ENCODE measurements at regions not wholly inside any gene's neighbourhood (a gene's known extent, or its start where the extent isn't known, plus 50 kb on each side); places are given as distances from the start of the nearest gene placed in this dataset.

- Mint-ChIP-seq H3K9me3 (ENCODE audit: insufficient read depth) (no peaks in the 10 kb centered on the region), H3K4me1 (no peaks in the 10 kb centered on the region), H3K27ac (no peak overlapping the region), H3K27me3 (no peaks in the 10 kb centered on the region), H3K4me3 (no peak overlapping the region)
- Histone ChIP-seq H3K27ac (ENCODE audit: low read length in 2 of 2) (no peak overlapping the region), H3K4me1 (ENCODE audit: control insufficient read depth in 2 of 2, insufficient read depth in 2 of 2, low read length in 2 of 2) (no peaks in the 10 kb centered on the region), H3K4me2 (replicated peaks; ENCODE audit: low read depth, low read length, poor library complexity, severe bottlenecking) (no peak overlapping the region), H3K9me3 (ENCODE audit: control extremely low read depth in 1 of 3, control insufficient read depth in 2 of 3, insufficient read depth in 1 of 3, low read length in 2 of 3) (peaks cover 0 to 1% (median 0%) of the 10 kb centered on the region in 3 donors), H3K27me3 (replicated peaks in 1 of 4; ENCODE audit: control extremely low read depth in 1 of 4, control insufficient read depth in 3 of 4, insufficient read depth in 4 of 4, low read length in 3 of 4) (no peaks in the 10 kb centered on the region), H2AFZ (ENCODE audit: insufficient read depth, low read depth, low read length, poor library complexity, severe bottlenecking) (no peak overlapping the region), H3K9ac (ENCODE audit: low read length) (no peak overlapping the region), H3K4me3 (ENCODE audit: control extremely low read depth in 1 of 5, extremely low read depth in 1 of 5, insufficient read depth in 1 of 5, low read depth in 2 of 5, low read length in 4 of 5) (no peak overlapping the region), H3K36me3 (replicated peaks in 1 of 2; ENCODE audit: control extremely low read depth in 1 of 2, control insufficient read depth in 1 of 2, extremely low read depth in 1 of 2, insufficient read depth in 2 of 2, low read length in 1 of 2) (no peaks in the 10 kb centered on the region), H4K20me1 (ENCODE audit: control insufficient read depth, insufficient read depth, low read length, poor library complexity, severe bottlenecking) (no peaks in the 10 kb centered on the region), H3K79me2 (ENCODE audit: control insufficient read depth, insufficient read depth, low read length) (no peaks in the 10 kb centered on the region)
- ChIA-PET POLR2A (no interaction called here), CTCF (no interaction called here)
- TF ChIP-seq EZH2 (IDR thresholded peaks at IDR 0.05; ENCODE audit: borderline replicate concordance, insufficient read depth, low read depth, low read length, poor library complexity, severe bottlenecking), result no peak
- TF ChIP-seq, protein P1, sequence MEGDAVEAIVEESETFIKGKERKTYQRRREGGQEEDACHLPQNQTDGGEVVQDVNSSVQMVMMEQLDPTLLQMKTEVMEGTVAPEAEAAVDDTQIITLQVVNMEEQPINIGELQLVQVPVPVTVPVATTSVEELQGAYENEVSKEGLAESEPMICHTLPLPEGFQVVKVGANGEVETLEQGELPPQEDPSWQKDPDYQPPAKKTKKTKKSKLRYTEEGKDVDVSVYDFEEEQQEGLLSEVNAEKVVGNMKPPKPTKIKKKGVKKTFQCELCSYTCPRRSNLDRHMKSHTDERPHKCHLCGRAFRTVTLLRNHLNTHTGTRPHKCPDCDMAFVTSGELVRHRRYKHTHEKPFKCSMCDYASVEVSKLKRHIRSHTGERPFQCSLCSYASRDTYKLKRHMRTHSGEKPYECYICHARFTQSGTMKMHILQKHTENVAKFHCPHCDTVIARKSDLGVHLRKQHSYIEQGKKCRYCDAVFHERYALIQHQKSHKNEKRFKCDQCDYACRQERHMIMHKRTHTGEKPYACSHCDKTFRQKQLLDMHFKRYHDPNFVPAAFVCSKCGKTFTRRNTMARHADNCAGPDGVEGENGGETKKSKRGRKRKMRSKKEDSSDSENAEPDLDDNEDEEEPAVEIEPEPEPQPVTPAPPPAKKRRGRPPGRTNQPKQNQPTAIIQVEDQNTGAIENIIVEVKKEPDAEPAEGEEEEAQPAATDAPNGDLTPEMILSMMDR (IDR thresholded peaks at IDR 0.05), result no peak
- DNase-seq (no peak), ATAC-seq (ENCODE audit: low read depth) (no peak)
- no CpG with 5 or more reads among the region's 5 CpGs for WGBS (ENCODE audit: insufficient coverage)
- intact Hi-C loops (cut with micrococcal nuclease), result no loop called here
Observed at GRCh38 chr2:192697880-192698279, 503.1 kb upstream of the TMEFF2 start.

DNA sequence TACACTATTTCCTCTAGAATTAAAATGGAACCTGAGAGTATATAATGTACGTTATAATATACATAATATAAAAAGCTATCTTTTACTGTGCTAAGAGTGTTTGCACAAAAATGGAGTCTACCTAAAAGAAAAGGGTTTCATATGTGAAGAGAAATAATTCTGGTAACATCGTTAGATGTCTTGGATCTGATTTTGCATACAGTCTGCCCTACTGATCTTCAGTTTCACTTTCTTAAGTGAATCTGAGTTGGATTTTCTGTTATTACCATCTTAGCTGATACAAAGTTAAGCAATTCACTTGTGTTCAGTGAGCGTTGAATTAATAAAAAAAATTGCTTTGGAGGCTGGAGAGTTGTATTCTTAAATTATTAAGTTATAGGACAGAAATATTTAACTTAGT lies 502.1 kb upstream of the TMEFF2 start:
- POLR2A ChIA-PET, result no interaction called here
- intact Hi-C loops (cut with micrococcal nuclease), result no loop called here
- H3K4me1 ChIP-seq (ENCODE audit: control insufficient read depth in 2 of 2, insufficient read depth in 2 of 2, low read length in 2 of 2), result no peaks in the 10 kb centered on the region
- Mint-ChIP-seq H3K4me3 (no peak overlapping the region), H3K27me3 (no peaks in the 10 kb centered on the region), H3K4me1 (no peaks in the 10 kb centered on the region), H3K9me3 (ENCODE audit: insufficient read depth) (no peaks in the 10 kb centered on the region), H3K27ac (no peak overlapping the region)
- H3K27me3 ChIP-seq (replicated peaks in 1 of 4; ENCODE audit: control extremely low read depth in 1 of 4, control insufficient read depth in 3 of 4, insufficient read depth in 4 of 4, low read length in 3 of 4), result no peaks in the 10 kb centered on the region
- peaks cover 0 to 1% (median 0%) of the 10 kb centered on the region in 3 donors for H3K9me3 ChIP-seq (ENCODE audit: control extremely low read depth in 1 of 3, control insufficient read depth in 2 of 3, insufficient read depth in 1 of 3, low read length in 2 of 3)
- no peak overlapping the region for H3K9ac ChIP-seq (ENCODE audit: low read length)
- no peak overlapping the region for H3K4me2 ChIP-seq (replicated peaks; ENCODE audit: low read depth, low read length, poor library complexity, severe bottlenecking)
- ATAC-seq (ENCODE audit: low read depth) (no peak), DNase-seq (no peak)
- TF ChIP-seq EZH2 (IDR thresholded peaks at IDR 0.05; ENCODE audit: borderline replicate concordance, insufficient read depth, low read depth, low read length, poor library complexity, severe bottlenecking), result no peak
- CTCF ChIA-PET, result no interaction called here
- H4K20me1 ChIP-seq (ENCODE audit: control insufficient read depth, insufficient read depth, low read length, poor library complexity, severe bottlenecking), result no peaks in the 10 kb centered on the region
- H3K27ac ChIP-seq (ENCODE audit: low read length in 2 of 2), result no peak overlapping the region
- no peaks in the 10 kb centered on the region for H3K36me3 ChIP-seq (replicated peaks in 1 of 2; ENCODE audit: control extremely low read depth in 1 of 2, control insufficient read depth in 1 of 2, extremely low read depth in 1 of 2, insufficient read depth in 2 of 2, low read length in 1 of 2)
- no peaks in the 10 kb centered on the region for H3K79me2 ChIP-seq (ENCODE audit: control insufficient read depth, insufficient read depth, low read length)
- H3K4me3 ChIP-seq (ENCODE audit: control extremely low read depth in 1 of 5, extremely low read depth in 1 of 5, insufficient read depth in 1 of 5, low read depth in 2 of 5, low read length in 4 of 5), result no peak overlapping the region
- no peak overlapping the region for H2AFZ ChIP-seq (ENCODE audit: insufficient read depth, low read depth, low read length, poor library complexity, severe bottlenecking)
- WGBS (ENCODE audit: insufficient coverage), result no CpG with 5 or more reads among the region's 3 CpGs

Data from B cell (primary cell).